Adrenal gland (tissue), 5 donors: ENCODE measurements at regions not wholly inside any gene's neighbourhood (a gene's known extent, or its start where the extent isn't known, plus 50 kb on each side); places are given as distances from the start of the nearest gene placed in this dataset.

Experiments used
- POLR2A ChIP-seq, 2 donors: fragments of 450-650 bp; IDR thresholded peaks; one replicate each; pipeline ENCODE4 v1.6.1; 2017; ENCODE audit warnings: antibody characterized with exemption in 2 of 2, mild to moderate bottlenecking in 2 of 2, moderate library complexity in 1 of 2
- TF ChIP-seq, protein P1 (sequence below), 6 experiments: fragments of 450-650 bp in 4 of 6; fragments of 200-600 bp in 2 of 6; sonication (generic) in 1 of 6; IDR thresholded peaks; 1 replicate in 5 of 6; 2 replicates in 1 of 6; pipeline versions ENCODE4 v1.5.1 to v1.8.0; 2016 to 2021; ENCODE audit warnings: antibody characterized with exemption in 6 of 6, mild to moderate bottlenecking in 2 of 6, moderate library complexity in 1 of 6
- donor health status: DM: no; HTN: no; CAD: no.

DNA sequence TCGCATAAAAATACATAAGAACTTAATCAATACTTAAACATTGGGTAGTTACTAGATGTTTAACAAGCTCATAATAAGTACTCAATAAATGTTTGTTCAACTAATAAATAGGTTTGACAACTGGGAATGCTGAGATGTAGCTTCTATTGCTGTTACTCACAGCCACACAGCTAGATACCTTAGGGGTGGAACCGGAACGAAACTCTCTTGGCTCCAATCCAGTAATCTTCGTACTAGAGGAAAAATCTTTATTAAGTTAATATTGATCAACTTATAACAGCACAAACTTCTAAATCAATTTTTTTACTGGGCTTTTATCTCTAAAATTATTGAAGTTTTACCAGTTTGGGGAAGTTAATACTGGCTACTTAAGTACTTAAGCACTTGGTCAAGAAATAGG is 247.8 kb downstream of the PAX3 start:
- TF ChIP-seq, protein P1, sequence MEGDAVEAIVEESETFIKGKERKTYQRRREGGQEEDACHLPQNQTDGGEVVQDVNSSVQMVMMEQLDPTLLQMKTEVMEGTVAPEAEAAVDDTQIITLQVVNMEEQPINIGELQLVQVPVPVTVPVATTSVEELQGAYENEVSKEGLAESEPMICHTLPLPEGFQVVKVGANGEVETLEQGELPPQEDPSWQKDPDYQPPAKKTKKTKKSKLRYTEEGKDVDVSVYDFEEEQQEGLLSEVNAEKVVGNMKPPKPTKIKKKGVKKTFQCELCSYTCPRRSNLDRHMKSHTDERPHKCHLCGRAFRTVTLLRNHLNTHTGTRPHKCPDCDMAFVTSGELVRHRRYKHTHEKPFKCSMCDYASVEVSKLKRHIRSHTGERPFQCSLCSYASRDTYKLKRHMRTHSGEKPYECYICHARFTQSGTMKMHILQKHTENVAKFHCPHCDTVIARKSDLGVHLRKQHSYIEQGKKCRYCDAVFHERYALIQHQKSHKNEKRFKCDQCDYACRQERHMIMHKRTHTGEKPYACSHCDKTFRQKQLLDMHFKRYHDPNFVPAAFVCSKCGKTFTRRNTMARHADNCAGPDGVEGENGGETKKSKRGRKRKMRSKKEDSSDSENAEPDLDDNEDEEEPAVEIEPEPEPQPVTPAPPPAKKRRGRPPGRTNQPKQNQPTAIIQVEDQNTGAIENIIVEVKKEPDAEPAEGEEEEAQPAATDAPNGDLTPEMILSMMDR (IDR thresholded peaks at IDR 0.05), result no peak
- TF ChIP-seq POLR2A (IDR thresholded peaks at IDR 0.05), result no peak
